Breast epithelium (tissue), 4 donors: ENCODE measurements at regions not wholly inside any gene's neighbourhood (a gene's known extent, or its start where the extent isn't known, plus 50 kb on each side); places are given as distances from the start of the nearest gene placed in this dataset.

ENCODE experiments used
- DNase-seq, 2 donors: peaks; one replicate each; pipeline ENCODE4 v3.0.0-alpha.2; 2019; ENCODE audit warnings: low spot score in 2 of 2
- H3K27ac ChIP-seq, 2 donors: fragments of 200-600 bp; sonication (generic) in 1 of 2; one replicate each; pipeline ENCODE4 v1.5.1; 2016 to 2019; ENCODE audit warnings: mild to moderate bottlenecking in 1 of 2
- H3K27me3 ChIP-seq, 2 donors: fragments of 200-600 bp; sonication (generic) in 1 of 2; one replicate each; pipeline versions ENCODE4 v1.5.1 to v1.6.0; 2017 to 2019; ENCODE audit warnings: control low read depth in 1 of 2, mild to moderate bottlenecking in 1 of 2
- H3K36me3 ChIP-seq: fragments of 200-600 bp; one replicate; pipeline ENCODE4 v1.5.1; 2019
- H3K4me1 ChIP-seq, 2 donors: fragments of 200-600 bp; sonication (generic); one replicate each; pipeline ENCODE4 v1.5.1; 2016 to 2019; ENCODE audit warnings: control low read depth in 1 of 2
- H3K4me3 ChIP-seq, 3 donors: fragments of 200-600 bp; sonication (generic); 1 replicate in 2 of 3; 2 replicates in 1 of 3; pipeline ENCODE4 v1.5.1; 2016 to 2019; ENCODE audit warnings: mild to moderate bottlenecking in 3 of 3, moderate library complexity in 2 of 3
- H3K9me3 ChIP-seq, 2 donors: fragments of 200-600 bp; sonication (generic) in 1 of 2; one replicate each; pipeline ENCODE4 v1.5.1; 2016 to 2019; ENCODE audit warnings: control low read depth in 1 of 2
- CTCF ChIP-seq, 3 donors: fragments of 450-650 bp; IDR thresholded peaks; one replicate each; pipeline ENCODE4 v1.5.1; 2016 to 2017; ENCODE audit warnings: antibody characterized with exemption in 3 of 3, mild to moderate bottlenecking in 3 of 3, moderate library complexity in 3 of 3
- POLR2A ChIP-seq: fragments of 450-650 bp; IDR thresholded peaks from one replicate; pipeline ENCODE4 v1.6.1; 2016; ENCODE audit warnings: antibody characterized with exemption, mild to moderate bottlenecking, moderate library complexity
- POLR2AphosphoS5 ChIP-seq, 3 donors: sonication (generic); formaldehyde crosslinking; IDR thresholded peaks; one replicate each; pipeline ENCODE4 v1.6.1; 2017; ENCODE audit warnings: antibody characterized with exemption in 3 of 3
- intact Hi-C: fragments of 100-400 bp; cut with DNase I; formaldehyde crosslinking; loops from one replicate; pipeline ENCODE4 v1.15.1; 2023; ENCODE audit warnings: low total_unique reads

GRCh38 chr13:61477619-61478018 lies 62.0 kb upstream of the PCDH20 start:
- intact Hi-C loops = no loop called here
- DNase-seq = no peak
- TF ChIP-seq POLR2A (no peak), CTCF (IDR thresholded peaks at IDR 0.05) (no peak), POLR2AphosphoS5 (IDR thresholded peaks at IDR 0.05) (no peak)
- H3K36me3 ChIP-seq = no peaks in the 10 kb centered on the region
- no peaks in the 10 kb centered on the region for H3K27me3 ChIP-seq
- no peak overlapping the region for H3K4me3 ChIP-seq
- H3K4me1 ChIP-seq = no peaks in the 10 kb centered on the region
- no peaks in the 10 kb centered on the region for H3K9me3 ChIP-seq
- no peak overlapping the region for H3K27ac ChIP-seq

GRCh38 chr13:61470786-61471185 lies 55.1 kb upstream of the PCDH20 start:
- DNase-seq = no peak
- intact Hi-C loops = no loop called here
- Histone ChIP-seq H3K4me1 (no peaks in the 10 kb centered on the region), H3K9me3 (no peaks in the 10 kb centered on the region), H3K36me3 (no peaks in the 10 kb centered on the region), H3K27me3 (no peaks in the 10 kb centered on the region), H3K4me3 (no peak overlapping the region), H3K27ac (no peak overlapping the region)
- TF ChIP-seq POLR2AphosphoS5 (IDR thresholded peaks at IDR 0.05) (no peak), POLR2A (no peak), CTCF (IDR thresholded peaks at IDR 0.05) (no peak)

- TF ChIP-seq POLR2AphosphoS5 (IDR thresholded peaks at IDR 0.05) (no peak), POLR2A (no peak), CTCF (IDR thresholded peaks at IDR 0.05) (no peak)
- Histone ChIP-seq H3K27me3 (no peaks in the 10 kb centered on the region), H3K4me1 (no peaks in the 10 kb centered on the region), H3K9me3 (no peaks in the 10 kb centered on the region), H3K27ac (no peak overlapping the region), H3K4me3 (no peak overlapping the region), H3K36me3 (no peaks in the 10 kb centered on the region)
- intact Hi-C loops = no loop called here
- DNase-seq = no peak
These were observed 50.6 kb upstream of the PCDH20 start for GRCh38 chr13:61466280-61466679.
